ENCODE measurements at regions not wholly inside any gene's neighbourhood (a gene's known extent, or its start where the extent isn't known, plus 50 kb on each side); places are given as distances from the start of the nearest gene placed in this dataset.
"Not testable (repeated sequence)": the region's sequence is repeated elsewhere in the genome, so short reads cannot be mapped to it uniquely, and the experiment has no call there.

GRCh38 chr6:9024246-9024645 is 588.9 kb upstream of the SLC35B3 start:
- not testable (repeated sequence) for H3K4me1 ChIP-seq (ENCODE audit: insufficient read depth, low read length); H3K9me3 ChIP-seq (ENCODE audit: low read depth, low read length); H3K27me3 ChIP-seq (ENCODE audit: insufficient read depth, low read length); H3K4me3 ChIP-seq (ENCODE audit: low read length)

GRCh38 chr6:9020001-9020400 is 584.7 kb upstream of the SLC35B3 start:
- no peaks in the 10 kb centered on the region for H3K27me3 ChIP-seq (ENCODE audit: insufficient read depth, low read length)
- no peak overlapping the region for H3K4me3 ChIP-seq (ENCODE audit: low read length)
- H3K4me1 ChIP-seq (ENCODE audit: insufficient read depth, low read length) = no peaks in the 10 kb centered on the region
- H3K9me3 ChIP-seq (ENCODE audit: low read depth, low read length) = no peaks in the 10 kb centered on the region

- H3K4me3 ChIP-seq (ENCODE audit: low read length) = no peak overlapping the region
Measured at GRCh38 chr6:9009931-9010330, 574.6 kb upstream of the SLC35B3 start.

GRCh38 chr6:9007027-9007426 is 571.7 kb upstream of the SLC35B3 start:
- no peaks in the 10 kb centered on the region for H3K27me3 ChIP-seq (ENCODE audit: insufficient read depth, low read length)
- H3K9me3 ChIP-seq (ENCODE audit: low read depth, low read length) = no peaks in the 10 kb centered on the region
- H3K4me1 ChIP-seq (ENCODE audit: insufficient read depth, low read length) = no peaks in the 10 kb centered on the region
- no peak overlapping the region for H3K4me3 ChIP-seq (ENCODE audit: low read length)

More at GRCh38 chr6:9009931-9010330, 574.6 kb upstream of the SLC35B3 start:
- H3K9me3 ChIP-seq (ENCODE audit: low read depth, low read length) = no peaks in the 10 kb centered on the region
- no peaks in the 10 kb centered on the region for H3K4me1 ChIP-seq (ENCODE audit: insufficient read depth, low read length)
- no peaks in the 10 kb centered on the region for H3K27me3 ChIP-seq (ENCODE audit: insufficient read depth, low read length)

GRCh38 chr6:9002833-9003232 is 567.5 kb upstream of the SLC35B3 start:
- H3K4me3 ChIP-seq (ENCODE audit: low read length) = no peak overlapping the region
- no peaks in the 10 kb centered on the region for H3K9me3 ChIP-seq (ENCODE audit: low read depth, low read length)
- no peaks in the 10 kb centered on the region for H3K4me1 ChIP-seq (ENCODE audit: insufficient read depth, low read length)
- H3K27me3 ChIP-seq (ENCODE audit: insufficient read depth, low read length) = no peaks in the 10 kb centered on the region

GRCh38 chr6:8995156-8995555 is 559.8 kb upstream of the SLC35B3 start:
- no peaks in the 10 kb centered on the region for H3K4me1 ChIP-seq (ENCODE audit: insufficient read depth, low read length)
- H3K27me3 ChIP-seq (ENCODE audit: insufficient read depth, low read length) = no peaks in the 10 kb centered on the region
- no peak overlapping the region for H3K4me3 ChIP-seq (ENCODE audit: low read length)
- no peaks in the 10 kb centered on the region for H3K9me3 ChIP-seq (ENCODE audit: low read depth, low read length)

- H3K4me1 ChIP-seq (ENCODE audit: insufficient read depth, low read length) = no peaks in the 10 kb centered on the region
- no peaks in the 10 kb centered on the region for H3K27me3 ChIP-seq (ENCODE audit: insufficient read depth, low read length)
- H3K9me3 ChIP-seq (ENCODE audit: low read depth, low read length) = no peaks in the 10 kb centered on the region
- no peak overlapping the region for H3K4me3 ChIP-seq (ENCODE audit: low read length)
Measured at GRCh38 chr6:8993111-8993510, 557.8 kb upstream of the SLC35B3 start.

GRCh38 chr6:8991844-8992243 is 556.5 kb upstream of the SLC35B3 start:
- H3K9me3 ChIP-seq (ENCODE audit: low read depth, low read length) = no peaks in the 10 kb centered on the region
- H3K27me3 ChIP-seq (ENCODE audit: insufficient read depth, low read length) = no peaks in the 10 kb centered on the region
- H3K4me1 ChIP-seq (ENCODE audit: insufficient read depth, low read length) = no peaks in the 10 kb centered on the region
- H3K4me3 ChIP-seq (ENCODE audit: low read length) = no peak overlapping the region

- Histone ChIP-seq H3K9me3 (ENCODE audit: low read depth, low read length) (no peaks in the 10 kb centered on the region), H3K27me3 (ENCODE audit: insufficient read depth, low read length) (no peaks in the 10 kb centered on the region), H3K4me3 (ENCODE audit: low read length) (no peak overlapping the region), H3K4me1 (ENCODE audit: insufficient read depth, low read length) (no peaks in the 10 kb centered on the region)
Measured at GRCh38 chr6:8990075-8990474, 554.7 kb upstream of the SLC35B3 start.

GRCh38 chr6:8983202-8983688 is 547.9 kb upstream of the SLC35B3 start:
- H3K9me3 ChIP-seq (ENCODE audit: low read depth, low read length) = no peaks in the 10 kb centered on the region
- H3K4me1 ChIP-seq (ENCODE audit: insufficient read depth, low read length) = no peaks in the 10 kb centered on the region
- no peak overlapping the region for H3K4me3 ChIP-seq (ENCODE audit: low read length)
- no peaks in the 10 kb centered on the region for H3K27me3 ChIP-seq (ENCODE audit: insufficient read depth, low read length)

- no peaks in the 10 kb centered on the region for H3K9me3 ChIP-seq (ENCODE audit: low read depth, low read length)
- no peaks in the 10 kb centered on the region for H3K27me3 ChIP-seq (ENCODE audit: insufficient read depth, low read length)
- H3K4me1 ChIP-seq (ENCODE audit: insufficient read depth, low read length) = no peaks in the 10 kb centered on the region
- H3K4me3 ChIP-seq (ENCODE audit: low read length) = no peak overlapping the region
Measured at GRCh38 chr6:8982668-8983067, 547.3 kb upstream of the SLC35B3 start.

GRCh38 chr6:8973395-8973794 is 538.0 kb upstream of the SLC35B3 start:
- Histone ChIP-seq H3K4me1 (ENCODE audit: insufficient read depth, low read length) (no peaks in the 10 kb centered on the region), H3K4me3 (ENCODE audit: low read length) (no peak overlapping the region), H3K9me3 (ENCODE audit: low read depth, low read length) (peaks cover 8% of the 10 kb centered on the region), H3K27me3 (ENCODE audit: insufficient read depth, low read length) (no peaks in the 10 kb centered on the region)

GRCh38 chr6:8969747-8970146 is 534.4 kb upstream of the SLC35B3 start:
- Histone ChIP-seq H3K4me1 (ENCODE audit: insufficient read depth, low read length) (no peaks in the 10 kb centered on the region), H3K27me3 (ENCODE audit: insufficient read depth, low read length) (no peaks in the 10 kb centered on the region), H3K9me3 (ENCODE audit: low read depth, low read length) (peaks cover 8% of the 10 kb centered on the region), H3K4me3 (ENCODE audit: low read length) (no peak overlapping the region)

GRCh38 chr6:8958894-8959511 is 523.7 kb upstream of the SLC35B3 start:
- Histone ChIP-seq H3K4me3 (ENCODE audit: low read length) (no peak overlapping the region), H3K9me3 (ENCODE audit: low read depth, low read length) (no peaks in the 10 kb centered on the region), H3K27me3 (ENCODE audit: insufficient read depth, low read length) (no peaks in the 10 kb centered on the region), H3K4me1 (ENCODE audit: insufficient read depth, low read length) (no peaks in the 10 kb centered on the region)

- H3K4me1 ChIP-seq (ENCODE audit: insufficient read depth, low read length) = no peaks in the 10 kb centered on the region
- H3K9me3 ChIP-seq (ENCODE audit: low read depth, low read length) = no peaks in the 10 kb centered on the region
- H3K27me3 ChIP-seq (ENCODE audit: insufficient read depth, low read length) = no peaks in the 10 kb centered on the region
- H3K4me3 ChIP-seq (ENCODE audit: low read length) = no peak overlapping the region
Measured at GRCh38 chr6:8953310-8953709, 518.0 kb upstream of the SLC35B3 start.

GRCh38 chr6:8948733-8949132 is 513.4 kb upstream of the SLC35B3 start:
- Histone ChIP-seq H3K9me3 (ENCODE audit: low read depth, low read length) (no peaks in the 10 kb centered on the region), H3K4me1 (ENCODE audit: insufficient read depth, low read length) (no peaks in the 10 kb centered on the region), H3K27me3 (ENCODE audit: insufficient read depth, low read length) (no peaks in the 10 kb centered on the region), H3K4me3 (ENCODE audit: low read length) (no peak overlapping the region)
